AG04450 (cell line): ENCODE measurements at regions not wholly inside any gene's neighbourhood (a gene's known extent, or its start where the extent isn't known, plus 50 kb on each side); places are given as distances from the start of the nearest gene placed in this dataset.

Experiments
- CTCF ChIA-PET: fragments of 300-600, 350-600 bp; formaldehyde crosslinking; extraction: SDS; loops from one replicate; lab custom pipeline; 2022; ENCODE audit warnings: antibody characterized with exemption, inconsistent platforms; lab: Charles Lee
- POLR2A ChIA-PET: fragments of 350-600 bp; formaldehyde crosslinking; extraction: SDS; loops from one replicate; lab custom pipeline; 2021; ENCODE audit warnings: antibody characterized with exemption, inconsistent platforms; lab: Yijun Ruan, JAX
- DNase-seq: peaks from one replicate; pipeline ENCODE4 v3.0.0-alpha.2; 2011; ENCODE audit warnings: low read depth, low spot score
- H3K27ac ChIP-seq: one replicate; pipeline ENCODE4 v1.5.1; 2012; ENCODE audit warnings: low read depth, low read length, control low read depth
- H3K27me3 ChIP-seq: one replicate; pipeline ENCODE4 v1.6.0; 2012; ENCODE audit warnings: low read length; ENCODE audit not compliant: control insufficient read depth, insufficient read depth
- H3K4me3 ChIP-seq: 2 replicates; pipeline ENCODE4 v1.5.1; 2011; ENCODE audit warnings: mild to moderate bottlenecking, low read depth, low read length, control low read depth
- H3K9me3 ChIP-seq: 2 replicates; pipeline ENCODE4 v1.5.1; 2012; ENCODE audit warnings: low read length; ENCODE audit not compliant: control insufficient read depth, insufficient read depth
- TF ChIP-seq, protein P1 (sequence below): IDR thresholded peaks from 2 replicates; pipeline ENCODE4 v1.5.1; 2011; ENCODE audit warnings: low read depth, low read length, control low read depth, inconsistent platforms

DNA sequence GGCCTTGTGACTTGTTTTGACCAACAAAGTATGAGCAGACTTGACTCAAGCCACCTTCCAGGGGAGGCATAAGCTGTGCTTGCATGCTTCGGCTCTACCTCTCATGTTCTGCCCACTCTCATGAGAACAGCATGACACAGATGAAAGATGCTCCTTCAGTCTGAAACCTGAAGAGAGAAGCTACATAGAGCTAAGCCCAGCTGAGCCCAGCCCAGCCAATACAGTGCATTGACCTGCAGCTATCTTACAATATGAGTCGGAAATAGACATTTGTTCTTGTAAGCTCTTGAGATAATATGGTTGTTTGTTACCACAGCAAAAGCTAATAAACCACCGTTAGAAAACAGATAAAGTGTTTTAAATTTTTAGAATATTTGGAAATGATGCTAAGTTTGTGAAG, 426.7 kb upstream of the PKDCC start:
- Histone ChIP-seq H3K27me3 (no peaks in the 10 kb centered on the region), H3K4me3 (no peak overlapping the region), H3K9me3 (no peaks in the 10 kb centered on the region), H3K27ac (no peak overlapping the region)
- POLR2A ChIA-PET = no interaction called here
- DNase-seq = no peak
- TF ChIP-seq, protein P1, sequence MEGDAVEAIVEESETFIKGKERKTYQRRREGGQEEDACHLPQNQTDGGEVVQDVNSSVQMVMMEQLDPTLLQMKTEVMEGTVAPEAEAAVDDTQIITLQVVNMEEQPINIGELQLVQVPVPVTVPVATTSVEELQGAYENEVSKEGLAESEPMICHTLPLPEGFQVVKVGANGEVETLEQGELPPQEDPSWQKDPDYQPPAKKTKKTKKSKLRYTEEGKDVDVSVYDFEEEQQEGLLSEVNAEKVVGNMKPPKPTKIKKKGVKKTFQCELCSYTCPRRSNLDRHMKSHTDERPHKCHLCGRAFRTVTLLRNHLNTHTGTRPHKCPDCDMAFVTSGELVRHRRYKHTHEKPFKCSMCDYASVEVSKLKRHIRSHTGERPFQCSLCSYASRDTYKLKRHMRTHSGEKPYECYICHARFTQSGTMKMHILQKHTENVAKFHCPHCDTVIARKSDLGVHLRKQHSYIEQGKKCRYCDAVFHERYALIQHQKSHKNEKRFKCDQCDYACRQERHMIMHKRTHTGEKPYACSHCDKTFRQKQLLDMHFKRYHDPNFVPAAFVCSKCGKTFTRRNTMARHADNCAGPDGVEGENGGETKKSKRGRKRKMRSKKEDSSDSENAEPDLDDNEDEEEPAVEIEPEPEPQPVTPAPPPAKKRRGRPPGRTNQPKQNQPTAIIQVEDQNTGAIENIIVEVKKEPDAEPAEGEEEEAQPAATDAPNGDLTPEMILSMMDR = no peak
- CTCF ChIA-PET = no interaction called here

DNA sequence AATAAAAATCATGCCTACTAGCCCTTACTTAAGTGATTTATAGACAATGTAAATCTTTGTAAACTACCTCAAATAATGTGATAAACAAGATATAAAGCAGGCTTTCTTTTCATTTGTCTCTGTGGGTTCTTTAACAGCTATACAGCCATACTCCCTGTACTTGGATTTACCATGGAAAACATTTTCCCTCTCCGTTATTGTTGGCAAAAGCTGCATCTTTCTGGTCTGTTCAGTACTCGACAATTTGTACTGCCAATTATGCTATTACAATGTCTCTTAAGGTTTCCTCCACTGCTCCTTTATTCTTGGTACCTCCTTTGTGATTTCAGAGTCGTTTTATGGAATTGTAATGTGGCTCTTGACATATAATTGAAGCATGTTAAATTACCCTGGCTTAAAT, 426.3 kb upstream of the PKDCC start:
- ChIA-PET CTCF (no interaction called here), POLR2A (no interaction called here)
- TF ChIP-seq, protein P1 = no peak
- Histone ChIP-seq H3K27ac (no peak overlapping the region), H3K27me3 (no peaks in the 10 kb centered on the region), H3K4me3 (no peak overlapping the region), H3K9me3 (no peaks in the 10 kb centered on the region)
- DNase-seq = no peak

DNA sequence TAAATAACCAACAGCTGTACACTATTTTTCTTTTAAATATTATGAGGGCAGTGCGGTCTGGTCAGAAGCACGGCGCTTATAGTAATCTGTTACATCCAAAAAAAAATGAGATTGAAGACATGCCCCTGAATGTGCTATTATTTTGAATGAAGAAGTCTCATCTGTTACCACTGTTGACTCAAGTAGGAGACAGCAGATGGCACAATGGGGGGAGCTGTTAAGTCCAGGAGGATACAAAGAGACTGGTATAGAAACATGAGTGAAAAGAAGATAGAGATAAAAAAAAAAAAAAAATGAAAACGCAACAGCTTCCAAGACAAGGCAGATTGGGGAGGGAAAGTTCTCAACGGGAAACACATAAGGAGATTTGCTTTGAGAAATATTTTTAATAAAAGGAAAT, 425.5 kb upstream of the PKDCC start:
- DNase-seq = no peak
- POLR2A ChIA-PET = no interaction called here
- TF ChIP-seq, protein P1 = no peak
- Histone ChIP-seq H3K4me3 (no peak overlapping the region), H3K27me3 (no peaks in the 10 kb centered on the region), H3K27ac (no peak overlapping the region), H3K9me3 (no peaks in the 10 kb centered on the region)
- CTCF ChIA-PET = no interaction called here

DNA sequence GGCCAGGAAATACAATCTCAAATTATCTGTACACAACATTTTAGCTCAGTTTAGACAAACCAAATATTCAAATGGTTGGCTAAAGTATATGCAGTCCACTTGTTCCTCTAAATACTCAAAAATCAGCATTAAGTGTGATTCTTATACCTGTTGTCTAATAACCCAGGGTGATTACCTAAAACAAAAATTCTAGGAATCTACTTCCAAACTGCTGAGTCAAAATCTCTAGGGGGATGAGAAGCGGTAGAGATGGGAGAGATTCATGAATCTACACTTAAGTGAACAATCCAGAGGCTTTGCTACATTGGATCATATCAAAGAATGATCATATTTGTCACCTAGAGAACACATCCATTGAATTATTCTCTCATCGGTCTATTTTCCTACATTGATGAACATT, 420.9 kb upstream of the PKDCC start:
- Histone ChIP-seq H3K4me3 (no peak overlapping the region), H3K27ac (no peak overlapping the region), H3K27me3 (no peaks in the 10 kb centered on the region), H3K9me3 (no peaks in the 10 kb centered on the region)
- TF ChIP-seq, protein P1 = no peak
- CTCF ChIA-PET = no interaction called here
- DNase-seq = no peak
- POLR2A ChIA-PET = no interaction called here

DNA sequence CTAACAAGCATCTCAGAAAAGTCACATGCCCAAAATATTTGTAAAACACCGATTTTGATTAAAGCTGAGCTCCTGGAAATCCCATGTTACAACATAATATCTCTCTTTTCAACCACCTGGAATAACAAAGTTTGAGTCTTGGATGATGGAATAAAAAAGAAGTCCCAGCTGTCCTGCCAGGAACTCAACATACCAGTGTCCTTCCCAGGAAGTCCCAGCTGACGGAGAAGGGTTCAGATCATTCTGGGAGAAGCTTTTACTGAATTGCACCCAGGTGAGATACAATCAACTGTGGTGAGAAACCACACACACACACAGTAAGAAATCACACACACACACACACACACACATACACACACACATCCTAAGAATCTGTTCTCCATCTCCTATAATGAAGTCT, 413.1 kb upstream of the PKDCC start:
- Histone ChIP-seq H3K4me3 (no peak overlapping the region), H3K9me3 (no peaks in the 10 kb centered on the region), H3K27me3 (no peaks in the 10 kb centered on the region), H3K27ac (no peak overlapping the region)
- ChIA-PET CTCF (no interaction called here), POLR2A (no interaction called here)
- TF ChIP-seq, protein P1 = no peak
- DNase-seq = no peak
